C4-2B (cell line): ENCODE measurements at regions not wholly inside any gene's neighbourhood (a gene's known extent, or its start where the extent isn't known, plus 50 kb on each side); places are given as distances from the start of the nearest gene placed in this dataset.
"Not testable (repeated sequence)": the region's sequence is repeated elsewhere in the genome, so short reads cannot be mapped to it uniquely, and the experiment has no call there.

Source experiments
- H3K27ac ChIP-seq: fragments of 450-650 bp; 2 replicates; pipeline ENCODE4 v1.5.1; 2017
- ZFX ChIP-seq: fragments of 450-650 bp; IDR thresholded peaks from 2 replicates; pipeline ENCODE4 v1.6.1; 2017
- TF ChIP-seq, protein P1 (sequence below): fragments of 450-650 bp; conservative IDR thresholded peaks from 2 replicates; pipeline ENCODE4 v1.5.1; 2017; ENCODE audit warnings: mild to moderate bottlenecking

DNA sequence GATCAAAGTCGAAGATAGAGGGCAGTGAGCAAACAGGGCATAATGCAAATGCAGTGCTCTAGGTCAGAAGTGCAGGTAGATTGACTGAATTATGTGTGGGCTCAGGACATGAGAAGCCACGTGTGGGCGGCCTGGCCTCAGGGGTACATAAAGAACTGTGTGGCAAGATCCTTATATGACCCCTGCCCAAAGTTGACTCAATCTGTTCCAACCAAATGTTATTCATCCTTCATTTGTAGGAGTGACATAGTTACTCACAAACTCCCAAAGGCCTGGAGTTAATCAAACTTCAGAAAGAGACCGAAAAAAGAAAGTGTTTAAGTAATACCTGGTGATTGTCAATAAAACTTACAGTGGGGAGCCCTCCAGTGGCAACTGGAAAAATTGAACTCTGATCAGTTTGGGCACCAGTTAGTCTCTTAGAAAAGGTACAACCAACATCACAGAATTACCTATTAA is 150.4 kb upstream of the FAR2 start:
- H3K27ac ChIP-seq = no peak overlapping the region
- TF ChIP-seq ZFX = no peak
- TF ChIP-seq, protein P1, sequence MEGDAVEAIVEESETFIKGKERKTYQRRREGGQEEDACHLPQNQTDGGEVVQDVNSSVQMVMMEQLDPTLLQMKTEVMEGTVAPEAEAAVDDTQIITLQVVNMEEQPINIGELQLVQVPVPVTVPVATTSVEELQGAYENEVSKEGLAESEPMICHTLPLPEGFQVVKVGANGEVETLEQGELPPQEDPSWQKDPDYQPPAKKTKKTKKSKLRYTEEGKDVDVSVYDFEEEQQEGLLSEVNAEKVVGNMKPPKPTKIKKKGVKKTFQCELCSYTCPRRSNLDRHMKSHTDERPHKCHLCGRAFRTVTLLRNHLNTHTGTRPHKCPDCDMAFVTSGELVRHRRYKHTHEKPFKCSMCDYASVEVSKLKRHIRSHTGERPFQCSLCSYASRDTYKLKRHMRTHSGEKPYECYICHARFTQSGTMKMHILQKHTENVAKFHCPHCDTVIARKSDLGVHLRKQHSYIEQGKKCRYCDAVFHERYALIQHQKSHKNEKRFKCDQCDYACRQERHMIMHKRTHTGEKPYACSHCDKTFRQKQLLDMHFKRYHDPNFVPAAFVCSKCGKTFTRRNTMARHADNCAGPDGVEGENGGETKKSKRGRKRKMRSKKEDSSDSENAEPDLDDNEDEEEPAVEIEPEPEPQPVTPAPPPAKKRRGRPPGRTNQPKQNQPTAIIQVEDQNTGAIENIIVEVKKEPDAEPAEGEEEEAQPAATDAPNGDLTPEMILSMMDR = peak; percentile 64

DNA sequence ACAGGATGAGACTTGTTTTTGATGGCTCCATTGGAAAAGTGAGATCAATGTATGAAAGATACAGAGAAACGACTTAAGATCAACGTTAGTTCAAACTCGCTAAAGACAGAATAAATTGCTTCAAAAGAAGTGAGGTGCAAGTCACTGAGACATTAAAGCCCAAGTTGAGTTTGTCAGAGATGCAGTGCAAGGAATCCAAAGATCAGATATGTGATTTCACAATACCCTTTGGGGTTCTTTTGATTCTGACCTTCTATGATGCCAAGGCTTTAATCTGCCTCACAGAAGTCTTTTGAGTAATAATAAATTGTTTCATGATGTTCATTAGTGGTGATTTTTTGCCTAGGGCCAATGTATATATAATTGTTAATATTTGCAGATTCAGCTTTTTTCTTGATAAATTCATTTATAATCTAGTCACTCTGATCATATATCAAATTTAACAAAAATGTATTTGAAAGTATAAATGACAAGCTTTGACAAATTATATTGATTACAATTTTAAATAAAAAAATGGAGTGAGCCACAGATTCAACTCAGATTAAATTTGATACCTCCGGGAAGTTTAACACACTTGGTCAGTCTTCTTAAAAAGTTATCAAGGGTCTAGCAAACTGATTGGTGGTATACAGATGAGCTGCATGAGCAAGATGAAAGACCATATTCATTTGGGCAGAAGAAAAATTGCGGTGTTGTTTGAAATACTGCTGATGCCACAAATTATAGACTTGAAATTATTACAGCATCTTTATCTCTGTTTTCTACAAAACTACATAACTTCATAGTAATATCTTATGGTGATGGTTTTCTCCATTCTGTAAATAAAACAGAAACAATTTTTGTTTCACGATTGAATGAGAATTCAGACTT is 144.8 kb upstream of the FAR2 start:
- H3K27ac ChIP-seq = no peak overlapping the region
- TF ChIP-seq, protein P1 = no peak
- no peak for TF ChIP-seq ZFX

DNA sequence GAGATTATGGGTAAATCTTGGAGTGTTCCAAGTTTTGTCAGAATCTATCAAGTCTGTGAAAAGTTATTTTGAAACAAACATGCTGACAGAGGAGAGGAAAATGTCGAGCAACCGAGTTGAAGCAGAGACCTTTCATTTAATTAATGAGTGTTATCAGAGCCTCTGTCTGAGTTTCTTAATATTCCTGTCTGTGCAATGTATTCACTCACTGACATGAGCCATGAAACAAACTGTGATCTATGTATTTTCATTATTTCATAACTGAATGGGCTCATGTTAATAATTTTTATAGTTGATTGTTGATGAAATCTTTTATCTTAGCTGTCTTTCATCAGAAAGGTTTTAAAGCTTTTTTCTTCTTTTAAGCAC is 144.2 kb upstream of the FAR2 start:
- H3K27ac ChIP-seq = no peak overlapping the region
- TF ChIP-seq ZFX = no peak
- TF ChIP-seq, protein P1 = no peak

DNA sequence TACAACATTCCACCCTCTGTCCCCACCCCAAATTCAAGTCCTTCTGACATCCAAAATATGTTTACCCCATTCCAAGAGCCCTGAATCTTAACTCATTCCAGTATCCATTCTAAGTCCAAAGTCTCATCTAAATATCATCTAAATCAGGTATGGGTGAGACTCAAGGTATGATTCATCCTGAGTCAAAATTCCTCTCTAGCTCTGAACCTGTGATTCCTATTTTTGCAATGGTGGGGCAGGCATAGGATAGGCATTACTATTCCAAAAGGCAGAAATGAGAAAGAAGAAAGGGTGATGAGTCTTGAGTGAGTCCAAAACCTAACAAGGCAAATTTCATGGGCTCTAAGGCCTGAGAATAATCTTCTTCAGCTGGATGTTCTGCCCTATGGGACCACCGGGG is 140.3 kb upstream of the FAR2 start:
- no peak for TF ChIP-seq ZFX
- TF ChIP-seq, protein P1 = no peak
- no peak overlapping the region for H3K27ac ChIP-seq

DNA sequence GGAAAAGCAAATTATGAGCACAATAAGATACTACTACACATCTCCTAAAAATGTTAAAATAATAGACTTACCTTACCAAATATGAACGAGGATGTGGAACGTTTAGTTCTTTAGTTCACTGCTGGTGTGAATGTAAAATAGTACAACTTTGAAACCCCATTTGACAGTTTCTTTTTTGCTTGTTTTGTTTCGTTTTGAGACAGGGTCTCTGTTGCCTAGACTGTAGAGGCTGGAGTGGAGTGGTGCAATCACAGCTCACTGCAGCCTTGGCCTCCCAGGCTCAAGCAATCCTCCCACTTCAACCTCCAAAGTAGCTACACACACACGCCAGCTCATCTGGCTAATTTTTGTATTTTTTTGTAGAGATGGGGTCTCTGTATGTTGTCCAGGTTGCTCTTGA is 136.4 kb upstream of the FAR2 start:
- no peak for TF ChIP-seq ZFX
- TF ChIP-seq, protein P1 = no peak
- no peak overlapping the region for H3K27ac ChIP-seq

DNA sequence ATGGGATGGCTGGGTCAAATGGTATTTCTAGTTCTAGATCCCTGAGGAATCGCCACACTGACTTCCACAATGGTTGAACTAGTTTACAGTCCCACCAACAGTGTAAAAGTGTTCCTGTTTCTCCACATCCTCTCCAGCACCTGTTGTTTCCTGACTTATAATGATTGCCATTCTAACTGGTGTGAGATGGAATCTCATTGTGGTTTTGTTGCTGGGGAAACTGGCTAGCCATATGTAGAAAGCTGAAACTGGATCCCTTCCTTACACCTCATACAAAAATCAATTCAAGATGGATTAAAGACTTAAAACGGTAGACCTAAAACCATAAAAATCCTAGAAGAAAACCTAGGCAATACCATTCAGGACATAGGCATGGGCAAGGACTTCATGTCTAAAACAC is 131.5 kb upstream of the FAR2 start:
- not testable (repeated sequence) for H3K27ac ChIP-seq

DNA sequence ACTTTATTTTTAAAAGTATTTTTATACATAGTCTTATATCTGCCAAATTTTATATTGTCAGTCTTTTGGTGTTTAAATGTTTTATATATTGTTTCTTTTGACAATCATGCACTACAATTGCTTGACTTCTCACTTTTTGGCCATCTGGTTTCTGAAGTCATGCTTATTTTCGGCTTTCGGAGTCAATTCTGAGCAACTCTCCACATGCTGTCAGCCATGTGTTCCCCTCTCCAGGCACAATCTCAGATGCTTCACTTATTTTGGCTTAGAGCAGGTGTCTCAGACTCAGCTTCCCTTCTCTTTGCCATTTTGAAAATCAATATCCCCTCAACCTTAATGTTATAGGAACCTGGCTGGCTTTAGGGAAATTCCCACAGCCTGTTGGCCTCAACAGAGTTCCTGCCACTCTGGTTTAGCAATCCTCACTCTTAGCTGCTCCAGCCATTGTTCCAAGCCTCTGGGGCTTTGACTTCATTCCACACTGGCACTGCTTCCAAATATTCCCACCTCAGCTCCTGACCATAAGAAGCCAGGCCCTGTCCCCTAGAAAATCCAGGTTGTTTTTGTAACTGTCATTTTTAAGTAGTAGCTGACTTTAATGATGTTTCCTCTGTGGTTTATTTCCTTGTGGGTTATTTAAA is 125.5 kb upstream of the FAR2 start:
- TF ChIP-seq, protein P1 = no peak
- no peak for TF ChIP-seq ZFX

More for the DNA sequence above, 125.5 kb upstream of the FAR2 start:
- no peak overlapping the region for H3K27ac ChIP-seq
